HFFc6 (cell line): ENCODE measurements at regions not wholly inside any gene's neighbourhood (a gene's known extent, or its start where the extent isn't known, plus 50 kb on each side); places are given as distances from the start of the nearest gene placed in this dataset.

ENCODE experiments used
- DNase-seq: peaks from one replicate; pipeline ENCODE4 v3.0.0-alpha.2; 2018
- H3K27ac Mint-ChIP-seq: 2 replicates; pipeline ENCODE4 v1.8.0; 2020; ENCODE audit warnings: mild to moderate bottlenecking, mixed read lengths
- H3K27me3 Mint-ChIP-seq: 2 replicates; pipeline ENCODE4 v1.8.0; 2021; ENCODE audit warnings: mild to moderate bottlenecking, moderate library complexity, mixed read lengths; ENCODE audit not compliant: insufficient read depth
- H3K36me3 Mint-ChIP-seq: 2 replicates; pipeline ENCODE4 v1.8.0; 2021; ENCODE audit warnings: low read depth, mixed read lengths
- H3K4me1 Mint-ChIP-seq: 2 replicates; pipeline ENCODE4 v1.8.0; 2020; ENCODE audit warnings: low read depth, mixed read lengths
- H3K4me3 Mint-ChIP-seq: 2 replicates; pipeline ENCODE4 v1.8.0; 2020; ENCODE audit warnings: mild to moderate bottlenecking, moderate library complexity, mixed read lengths
- H3K9me3 Mint-ChIP-seq: 2 replicates; pipeline ENCODE4 v1.8.0; 2020; ENCODE audit warnings: mild to moderate bottlenecking, mixed read lengths
- TF ChIP-seq, protein P1 (sequence below): fragments of 200-600 bp; sonication (generic); IDR thresholded peaks from 2 replicates; pipeline ENCODE4 v1.5.0; 2021; ENCODE audit warnings: antibody characterized with exemption, mild to moderate bottlenecking

- no peak for DNase-seq
- peaks cover 24% of the 10 kb centered on the region for H3K27me3 Mint-ChIP-seq
- no peaks in the 10 kb centered on the region for H3K36me3 Mint-ChIP-seq
- H3K27ac Mint-ChIP-seq: no peak overlapping the region
- no peaks in the 10 kb centered on the region for H3K4me1 Mint-ChIP-seq
- TF ChIP-seq, protein P1, sequence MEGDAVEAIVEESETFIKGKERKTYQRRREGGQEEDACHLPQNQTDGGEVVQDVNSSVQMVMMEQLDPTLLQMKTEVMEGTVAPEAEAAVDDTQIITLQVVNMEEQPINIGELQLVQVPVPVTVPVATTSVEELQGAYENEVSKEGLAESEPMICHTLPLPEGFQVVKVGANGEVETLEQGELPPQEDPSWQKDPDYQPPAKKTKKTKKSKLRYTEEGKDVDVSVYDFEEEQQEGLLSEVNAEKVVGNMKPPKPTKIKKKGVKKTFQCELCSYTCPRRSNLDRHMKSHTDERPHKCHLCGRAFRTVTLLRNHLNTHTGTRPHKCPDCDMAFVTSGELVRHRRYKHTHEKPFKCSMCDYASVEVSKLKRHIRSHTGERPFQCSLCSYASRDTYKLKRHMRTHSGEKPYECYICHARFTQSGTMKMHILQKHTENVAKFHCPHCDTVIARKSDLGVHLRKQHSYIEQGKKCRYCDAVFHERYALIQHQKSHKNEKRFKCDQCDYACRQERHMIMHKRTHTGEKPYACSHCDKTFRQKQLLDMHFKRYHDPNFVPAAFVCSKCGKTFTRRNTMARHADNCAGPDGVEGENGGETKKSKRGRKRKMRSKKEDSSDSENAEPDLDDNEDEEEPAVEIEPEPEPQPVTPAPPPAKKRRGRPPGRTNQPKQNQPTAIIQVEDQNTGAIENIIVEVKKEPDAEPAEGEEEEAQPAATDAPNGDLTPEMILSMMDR: no peak
- no peak overlapping the region for H3K4me3 Mint-ChIP-seq
- H3K9me3 Mint-ChIP-seq: no peaks in the 10 kb centered on the region
Observed at GRCh38 chr10:25102147-25102822, 72.5 kb upstream of the GPR158 start.

- TF ChIP-seq, protein P1: no peak
- Mint-ChIP-seq H3K27me3 (peaks cover 24% of the 10 kb centered on the region), H3K36me3 (no peaks in the 10 kb centered on the region), H3K27ac (no peak overlapping the region), H3K4me3 (no peak overlapping the region), H3K9me3 (no peaks in the 10 kb centered on the region), H3K4me1 (no peaks in the 10 kb centered on the region)
- no peak for DNase-seq
Observed at GRCh38 chr10:25103703-25104102, 71.1 kb upstream of the GPR158 start.

GRCh38 chr10:25104441-25104840 is 70.4 kb upstream of the GPR158 start:
- Mint-ChIP-seq H3K4me1 (no peaks in the 10 kb centered on the region), H3K27me3 (peaks cover 28% of the 10 kb centered on the region), H3K4me3 (no peak overlapping the region), H3K27ac (no peak overlapping the region), H3K36me3 (no peaks in the 10 kb centered on the region), H3K9me3 (no peaks in the 10 kb centered on the region)
- TF ChIP-seq, protein P1: no peak
- DNase-seq: no peak

- Mint-ChIP-seq H3K36me3 (no peaks in the 10 kb centered on the region), H3K27me3 (peaks cover 26% of the 10 kb centered on the region), H3K9me3 (no peaks in the 10 kb centered on the region), H3K27ac (no peak overlapping the region), H3K4me1 (no peaks in the 10 kb centered on the region), H3K4me3 (no peak overlapping the region)
- TF ChIP-seq, protein P1: no peak
- DNase-seq: no peak
Observed at GRCh38 chr10:25105262-25105661, 69.5 kb upstream of the GPR158 start.

DNA sequence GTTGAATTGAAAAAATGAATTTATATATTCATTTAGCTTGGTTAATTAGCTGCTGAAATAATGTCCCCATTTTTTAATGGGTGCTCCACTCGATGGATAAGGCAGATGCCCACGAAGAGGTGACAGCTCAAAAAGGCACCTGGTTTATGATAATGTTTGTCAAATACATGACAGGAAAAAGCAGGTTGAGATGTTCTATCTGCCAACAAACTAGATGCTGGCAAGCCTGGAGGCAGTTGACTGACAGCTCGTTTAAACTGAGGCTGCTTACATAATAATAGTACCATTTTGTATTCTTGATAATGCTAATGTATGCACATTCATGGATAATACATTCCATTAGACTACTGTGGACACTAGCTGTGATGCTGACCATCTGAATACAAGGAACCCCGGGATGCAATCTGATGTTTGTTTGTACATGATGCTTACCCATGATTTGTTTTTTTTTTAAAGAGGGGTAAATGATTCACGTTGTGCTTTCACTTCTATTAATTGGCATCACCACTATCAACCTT is 69.0 kb upstream of the GPR158 start:
- DNase-seq: no peak
- Mint-ChIP-seq H3K4me3 (no peak overlapping the region), H3K27me3 (peaks cover 26% of the 10 kb centered on the region), H3K27ac (no peak overlapping the region), H3K9me3 (no peaks in the 10 kb centered on the region), H3K36me3 (no peaks in the 10 kb centered on the region), H3K4me1 (no peaks in the 10 kb centered on the region)
- TF ChIP-seq, protein P1: no peak
